GM12801 (cell line): ENCODE measurements at regions not wholly inside any gene's neighbourhood (a gene's known extent, or its start where the extent isn't known, plus 50 kb on each side); places are given as distances from the start of the nearest gene placed in this dataset.

Source experiments
- CTCF ChIP-seq: IDR thresholded peaks from one replicate; pipeline ENCODE4 v1.5.1; 2011; ENCODE audit warnings: control low read depth; ENCODE audit not compliant: insufficient read length; ENCODE audit errors: extremely low read depth

- no peak for TF ChIP-seq CTCF
Measured at GRCh38 chr18:1019191-1019590, 114.5 kb downstream of the ADCYAP1 start.

- no peak for TF ChIP-seq CTCF
Measured at GRCh38 chr18:1020731-1021344, 116.2 kb downstream of the ADCYAP1 start.

GRCh38 chr18:1026930-1027329, 122.3 kb downstream of the ADCYAP1 start:
- no peak for TF ChIP-seq CTCF

- TF ChIP-seq CTCF = no peak
Measured at GRCh38 chr18:1034971-1035370, 130.3 kb downstream of the ADCYAP1 start.

GRCh38 chr18:1036926-1037325, 132.3 kb downstream of the ADCYAP1 start:
- no peak for TF ChIP-seq CTCF

GRCh38 chr18:1037776-1038175, 133.1 kb downstream of the ADCYAP1 start:
- TF ChIP-seq CTCF = no peak

GRCh38 chr18:1039421-1039820, 134.8 kb downstream of the ADCYAP1 start:
- no peak for TF ChIP-seq CTCF
